Stimulated activated CD4-positive, alpha-beta T cell treated with anti-CD3 and anti-CD28 coated beads, Interleukin-15, amount 100 ng/mL, for 24 hours (primary cell): ENCODE measurements at regions not wholly inside any gene's neighbourhood (a gene's known extent, or its start where the extent isn't known, plus 50 kb on each side); places are given as distances from the start of the nearest gene placed in this dataset.

ENCODE experiments used
- DNase-seq: peaks from one replicate; pipeline ENCODE4 v3.0.0-alpha.2; 2020

GRCh38 chr5:112024769-112025168 is 267.8 kb upstream of the NREP start:
- no peak for DNase-seq

GRCh38 chr5:112024221-112024620 is 267.2 kb upstream of the NREP start:
- DNase-seq = no peak

DNA sequence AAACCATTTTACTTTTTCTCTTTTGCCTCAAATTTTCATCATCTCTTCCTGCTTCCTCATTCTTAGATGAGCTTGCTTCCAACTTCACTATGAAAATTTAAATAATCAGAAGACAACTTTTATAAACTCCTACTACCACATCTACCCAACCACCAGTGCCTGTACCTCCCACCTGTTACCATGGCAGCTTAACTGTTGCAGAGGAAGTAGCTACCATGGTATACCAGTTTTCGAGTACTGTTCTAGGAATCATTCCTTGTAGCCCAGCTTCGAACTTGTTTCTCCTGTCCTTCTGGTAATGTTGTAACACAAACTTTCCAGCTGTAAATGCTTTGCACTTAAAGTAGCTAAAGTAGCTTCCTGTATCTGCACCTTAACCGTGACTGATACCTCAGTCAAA is 266.8 kb upstream of the NREP start:
- DNase-seq = no peak

DNA sequence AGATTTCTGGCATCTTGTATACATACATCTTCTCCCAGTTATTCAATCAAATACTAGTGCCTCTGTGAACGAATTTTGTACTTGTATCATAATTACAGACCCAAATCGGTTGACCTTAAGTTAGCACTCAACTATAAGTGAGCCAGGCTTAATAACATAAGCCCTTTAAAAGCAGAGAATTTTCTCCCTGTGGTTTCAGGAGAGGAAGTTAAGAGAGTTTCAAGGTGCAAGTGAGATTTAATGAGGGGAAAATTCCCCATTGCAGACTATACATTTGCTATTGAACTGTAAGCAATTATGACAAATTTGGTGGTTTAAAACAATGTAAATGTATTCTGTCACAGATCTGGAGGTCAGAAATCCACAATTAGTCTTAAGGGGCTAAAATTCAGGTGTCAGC is 261.9 kb upstream of the NREP start:
- no peak for DNase-seq

DNA sequence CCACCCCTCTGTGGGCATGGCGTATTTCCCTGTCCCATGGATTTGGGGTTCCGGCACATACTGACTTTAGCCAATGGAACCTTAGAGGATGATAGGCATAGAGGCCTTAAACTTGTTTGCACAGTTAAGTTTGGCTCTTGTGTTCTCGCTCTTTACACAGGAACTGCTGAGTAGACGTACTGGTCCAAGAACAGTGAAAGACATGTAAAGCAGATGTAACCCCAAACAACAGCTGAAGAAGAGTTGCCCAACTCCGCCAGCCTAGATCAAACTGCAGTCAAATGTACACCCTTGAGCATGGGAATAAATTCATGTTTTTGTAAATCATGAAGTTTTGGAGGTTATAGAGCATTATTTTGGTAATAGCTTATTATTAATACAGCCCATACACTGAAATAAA is 260.0 kb upstream of the NREP start:
- DNase-seq = no peak

DNA sequence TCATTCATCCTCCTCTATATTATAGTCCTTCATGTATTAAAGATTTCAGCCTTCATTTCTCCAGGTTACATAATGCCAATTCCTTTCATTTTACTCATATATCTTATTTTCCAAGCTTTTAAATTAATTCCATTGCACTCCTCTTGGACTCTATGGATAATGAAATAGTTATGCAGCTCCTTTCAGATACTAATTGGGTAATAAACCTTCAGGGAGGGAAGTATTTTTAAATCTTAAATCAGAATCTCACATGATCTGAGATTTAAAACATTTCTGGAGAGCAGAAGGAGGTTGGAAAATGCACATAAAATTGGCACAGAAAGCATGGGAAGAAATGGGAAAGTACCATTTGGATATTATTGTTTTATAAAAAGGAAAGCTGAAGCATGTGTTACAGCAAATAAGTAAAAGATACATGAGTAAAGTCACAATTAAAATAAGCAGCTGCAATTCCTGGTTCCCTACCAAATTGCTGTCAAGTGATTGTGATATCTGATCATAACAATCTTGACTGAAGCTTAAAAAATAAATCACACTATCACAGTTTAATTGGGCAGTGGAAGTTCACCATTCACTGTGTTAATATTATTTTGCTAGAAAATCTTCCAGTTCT is 257.9 kb upstream of the NREP start:
- DNase-seq = no peak

- DNase-seq = no peak
Observed at GRCh38 chr5:112013660-112014059, 256.7 kb upstream of the NREP start.

GRCh38 chr5:112012104-112012503 is 255.1 kb upstream of the NREP start:
- no peak for DNase-seq

DNA sequence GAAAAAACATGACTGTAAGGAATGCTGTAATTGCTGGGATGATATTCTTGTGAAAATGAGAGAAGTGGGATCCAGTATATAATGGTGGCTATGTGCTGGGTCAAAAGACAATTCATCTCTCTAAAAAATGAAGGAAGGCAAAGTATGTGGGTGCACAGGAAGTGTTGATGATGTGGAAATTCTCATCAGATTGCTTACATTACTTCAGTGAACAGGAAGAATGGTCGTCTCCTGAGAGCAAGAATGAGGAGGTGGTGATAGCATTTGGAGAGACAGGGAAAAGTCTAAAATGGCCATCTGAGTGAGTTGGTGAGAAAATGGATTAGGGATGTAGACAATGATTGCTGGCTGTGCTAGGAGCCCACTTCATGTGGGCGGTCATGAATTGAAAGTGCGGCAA is 253.5 kb upstream of the NREP start:
- DNase-seq = no peak

DNA sequence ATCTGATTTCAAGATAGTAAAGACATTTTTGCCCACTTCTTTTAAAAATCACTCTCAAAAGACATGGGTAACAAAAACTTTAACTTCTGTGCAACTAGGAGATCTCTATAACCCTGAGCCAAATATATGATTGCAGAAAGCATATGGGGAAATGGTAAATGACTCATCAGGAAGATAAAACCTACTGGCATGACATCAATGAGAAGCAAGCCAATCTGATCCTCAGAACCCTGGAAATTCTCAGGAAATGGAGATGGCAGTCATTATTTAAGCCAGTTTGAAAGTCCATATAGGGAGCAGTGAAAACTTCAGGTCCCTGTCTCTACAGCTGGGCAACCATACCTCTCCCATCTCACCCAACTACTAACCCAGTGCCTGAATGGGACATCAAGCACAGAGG is 249.7 kb upstream of the NREP start:
- no peak for DNase-seq

DNA sequence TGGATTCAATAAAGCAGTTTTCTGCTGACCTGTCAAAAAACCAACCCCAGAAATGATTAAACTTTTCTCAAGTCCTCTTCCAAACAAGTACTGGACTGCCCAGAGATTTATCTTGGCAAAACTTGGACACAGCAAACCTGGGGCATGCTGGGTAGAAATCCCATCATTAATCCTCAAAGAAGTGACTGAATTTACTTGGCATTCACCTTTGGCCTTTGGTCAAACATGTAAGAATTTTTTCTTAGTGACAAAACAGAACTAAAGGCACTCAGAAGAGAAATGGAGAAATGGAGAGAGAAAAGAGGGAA is 248.6 kb upstream of the NREP start:
- DNase-seq = no peak

DNA sequence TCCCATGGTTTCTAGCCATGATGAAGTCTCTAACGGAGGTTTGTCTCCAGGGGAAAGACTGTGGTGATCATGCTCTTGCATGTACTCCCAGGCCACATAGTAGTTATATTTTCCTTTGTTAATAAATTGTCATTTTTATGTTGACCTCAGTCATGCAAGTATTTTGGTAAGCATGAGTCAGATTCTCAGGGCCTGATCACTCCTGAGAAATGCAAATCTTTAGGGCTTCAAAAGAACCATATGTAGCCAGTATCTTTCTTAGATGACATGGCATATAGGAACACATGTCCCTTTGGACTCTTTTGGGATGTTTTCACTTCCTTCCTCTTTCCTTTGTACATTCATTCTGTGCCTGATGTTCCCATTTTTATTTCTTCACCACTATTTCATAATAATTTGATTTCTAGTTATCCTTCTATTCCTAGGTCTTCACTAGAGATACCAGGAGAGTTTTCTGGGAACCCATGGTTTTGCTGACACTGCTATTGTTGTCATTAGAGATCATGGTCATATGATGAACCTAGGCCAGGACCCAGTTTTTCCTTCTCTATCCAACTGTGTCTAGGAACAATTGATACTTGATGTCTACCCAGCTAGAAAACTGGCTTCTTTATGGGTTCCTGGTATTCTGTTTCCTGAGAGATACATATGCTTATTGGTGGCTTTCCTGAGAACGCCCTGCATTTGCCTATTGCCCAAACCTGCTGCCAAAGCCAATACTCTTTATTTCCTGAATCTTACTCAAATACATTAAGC is 248.1 kb upstream of the NREP start:
- no peak for DNase-seq

- no peak for DNase-seq
Observed at GRCh38 chr5:112002376-112002775, 245.4 kb upstream of the NREP start.

DNA sequence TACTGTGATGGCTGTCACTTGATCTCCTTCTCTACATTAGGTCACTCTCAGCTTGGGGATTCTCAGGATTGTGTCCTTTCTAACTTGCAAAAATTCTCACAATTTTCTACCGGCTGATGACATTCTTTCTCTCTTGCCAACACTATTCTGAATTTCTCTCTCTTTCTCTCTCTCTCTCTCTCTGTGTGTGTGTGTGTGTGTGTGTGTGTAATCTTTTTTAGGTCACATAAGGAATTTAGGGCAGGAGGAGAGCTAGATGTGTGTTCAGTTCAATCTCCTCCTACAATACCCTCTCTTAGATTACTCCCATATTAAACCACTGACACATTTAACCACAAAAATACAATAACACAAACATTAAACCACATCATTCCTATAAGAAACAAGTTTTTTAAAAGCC is 242.3 kb upstream of the NREP start:
- DNase-seq = no peak

GRCh38 chr5:111998871-111999270 is 241.9 kb upstream of the NREP start:
- no peak for DNase-seq

GRCh38 chr5:111997711-111998110 is 240.7 kb upstream of the NREP start:
- peak; percentile 19 for DNase-seq

GRCh38 chr5:111997308-111997707 is 240.3 kb upstream of the NREP start:
- DNase-seq = no peak

DNA sequence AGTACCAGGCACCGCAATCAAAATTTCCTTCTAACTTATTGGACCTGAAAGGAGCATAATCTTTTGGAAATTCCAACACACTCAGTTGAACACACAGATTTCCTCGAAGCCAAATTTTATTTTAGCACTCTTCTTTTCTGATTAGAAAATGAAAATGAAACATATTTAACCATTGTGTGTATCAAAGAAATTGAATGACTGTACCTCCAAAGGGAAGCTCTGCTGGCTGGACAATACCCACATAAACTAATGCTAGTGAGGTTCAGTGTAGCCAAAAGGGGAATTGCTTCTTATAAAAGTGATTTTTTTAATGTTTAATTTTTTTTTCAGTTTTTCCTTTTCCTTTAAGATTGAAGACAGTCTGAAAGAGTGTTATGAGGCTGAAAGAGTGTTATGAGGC is 239.6 kb upstream of the NREP start:
- no peak for DNase-seq

GRCh38 chr5:111995701-111996100 is 238.7 kb upstream of the NREP start:
- no peak for DNase-seq

GRCh38 chr5:111993242-111993641 is 236.2 kb upstream of the NREP start:
- no peak for DNase-seq

DNA sequence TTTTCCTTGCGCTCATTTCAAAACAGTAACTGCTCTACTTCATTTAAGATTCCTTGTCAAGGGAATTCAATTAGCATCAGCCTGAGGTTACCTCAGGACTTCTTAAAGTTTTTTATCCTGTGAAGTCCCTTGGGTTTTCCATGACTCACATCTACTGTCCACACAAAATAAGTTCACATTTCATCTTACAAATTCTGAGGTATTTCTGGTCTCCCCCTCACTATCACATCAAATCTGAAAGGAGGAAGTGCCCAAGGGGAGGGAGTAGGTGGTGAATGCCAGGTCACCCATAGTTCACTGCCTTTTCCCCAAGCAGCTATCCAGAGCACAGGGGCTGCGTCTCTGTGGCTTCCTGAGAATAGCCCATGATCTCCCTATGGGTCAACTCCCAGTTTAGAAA is 227.1 kb upstream of the NREP start:
- no peak for DNase-seq

DNA sequence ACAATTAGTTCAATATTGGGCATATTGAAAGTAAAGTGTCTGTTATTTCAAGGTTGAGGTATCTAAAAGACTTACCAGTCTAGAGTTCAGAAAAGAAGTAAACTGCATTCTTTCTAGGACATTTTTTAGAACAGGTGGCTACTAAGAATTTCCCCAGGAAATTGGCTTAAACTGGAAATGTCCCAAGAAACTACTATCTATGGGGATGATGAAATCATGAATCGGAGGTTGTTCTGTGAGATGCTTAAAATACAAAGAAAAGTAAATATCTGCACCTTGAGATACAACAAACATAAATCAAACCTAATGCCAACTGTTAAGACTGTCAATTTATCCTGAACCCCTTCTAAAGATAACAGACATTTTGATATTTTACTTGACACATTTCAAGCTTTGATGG is 226.5 kb upstream of the NREP start:
- DNase-seq = no peak

GRCh38 chr5:111977436-111977829 is 220.4 kb upstream of the NREP start:
- DNase-seq = no peak

DNA sequence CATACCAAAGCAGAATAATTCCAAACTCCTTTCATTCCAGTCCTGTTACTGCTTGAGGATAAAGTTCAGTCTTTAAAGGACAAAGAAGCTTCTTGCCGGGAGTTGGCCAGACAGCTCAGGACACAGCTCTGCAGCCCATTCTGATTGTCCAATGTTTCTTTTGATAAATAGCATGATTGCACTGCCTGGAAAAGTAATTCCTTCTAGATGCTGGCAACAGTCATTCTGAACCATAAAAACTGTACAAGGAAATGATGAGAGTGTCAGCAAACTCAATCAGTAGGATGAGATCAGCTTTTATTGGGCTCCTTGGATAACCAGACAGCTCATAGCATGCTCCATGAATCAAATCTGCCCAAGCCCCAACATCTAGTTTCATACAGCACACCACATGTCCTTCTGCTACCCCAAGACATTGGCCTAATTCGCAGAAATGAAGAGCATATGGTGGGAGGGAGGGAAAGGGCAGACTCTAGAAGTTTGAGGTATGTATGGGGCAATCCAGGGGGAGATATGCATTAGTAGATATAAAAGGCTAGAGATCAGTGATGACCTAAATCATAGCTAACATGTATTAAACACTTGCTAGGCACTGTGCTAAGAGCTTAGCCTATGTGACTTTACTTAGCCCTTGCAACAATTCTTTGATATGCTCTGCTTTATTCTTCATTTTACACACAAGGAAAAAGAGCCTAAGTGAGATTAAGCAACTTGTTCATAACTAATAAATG is 219.9 kb upstream of the NREP start:
- no peak for DNase-seq

- no peak for DNase-seq
Observed at GRCh38 chr5:111975133-111975532, 218.1 kb upstream of the NREP start.
